ENCODE measurements at regions not wholly inside any gene's neighbourhood (a gene's known extent, or its start where the extent isn't known, plus 50 kb on each side); places are given as distances from the start of the nearest gene placed in this dataset.

DNA sequence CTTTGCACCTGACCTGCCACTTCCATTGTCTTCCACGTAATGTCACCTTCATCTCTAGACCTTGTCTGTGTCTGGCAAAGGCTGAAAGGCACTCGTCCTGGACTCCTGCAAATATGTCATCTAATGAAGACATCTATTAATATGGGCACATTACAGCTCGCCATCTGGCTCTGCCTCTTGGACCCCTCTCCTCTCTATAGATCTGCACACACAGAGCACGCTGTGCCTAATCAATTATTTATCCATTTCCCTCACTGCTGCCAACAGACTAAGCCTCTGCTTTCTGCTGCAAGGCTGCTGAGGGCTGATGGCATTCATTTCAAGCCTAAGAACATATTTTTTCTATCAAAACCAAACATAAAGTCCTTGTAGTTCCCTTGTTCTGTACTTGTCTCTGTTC, 573.0 kb downstream of the TUSC7 start:
- no peak overlapping the region for H2AFZ ChIP-seq
- peaks cover 7% of the 10 kb centered on the region for H3K4me1 ChIP-seq
- TF ChIP-seq, protein P1, sequence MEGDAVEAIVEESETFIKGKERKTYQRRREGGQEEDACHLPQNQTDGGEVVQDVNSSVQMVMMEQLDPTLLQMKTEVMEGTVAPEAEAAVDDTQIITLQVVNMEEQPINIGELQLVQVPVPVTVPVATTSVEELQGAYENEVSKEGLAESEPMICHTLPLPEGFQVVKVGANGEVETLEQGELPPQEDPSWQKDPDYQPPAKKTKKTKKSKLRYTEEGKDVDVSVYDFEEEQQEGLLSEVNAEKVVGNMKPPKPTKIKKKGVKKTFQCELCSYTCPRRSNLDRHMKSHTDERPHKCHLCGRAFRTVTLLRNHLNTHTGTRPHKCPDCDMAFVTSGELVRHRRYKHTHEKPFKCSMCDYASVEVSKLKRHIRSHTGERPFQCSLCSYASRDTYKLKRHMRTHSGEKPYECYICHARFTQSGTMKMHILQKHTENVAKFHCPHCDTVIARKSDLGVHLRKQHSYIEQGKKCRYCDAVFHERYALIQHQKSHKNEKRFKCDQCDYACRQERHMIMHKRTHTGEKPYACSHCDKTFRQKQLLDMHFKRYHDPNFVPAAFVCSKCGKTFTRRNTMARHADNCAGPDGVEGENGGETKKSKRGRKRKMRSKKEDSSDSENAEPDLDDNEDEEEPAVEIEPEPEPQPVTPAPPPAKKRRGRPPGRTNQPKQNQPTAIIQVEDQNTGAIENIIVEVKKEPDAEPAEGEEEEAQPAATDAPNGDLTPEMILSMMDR (IDR thresholded peaks at IDR 0.05), result no peak

DNA sequence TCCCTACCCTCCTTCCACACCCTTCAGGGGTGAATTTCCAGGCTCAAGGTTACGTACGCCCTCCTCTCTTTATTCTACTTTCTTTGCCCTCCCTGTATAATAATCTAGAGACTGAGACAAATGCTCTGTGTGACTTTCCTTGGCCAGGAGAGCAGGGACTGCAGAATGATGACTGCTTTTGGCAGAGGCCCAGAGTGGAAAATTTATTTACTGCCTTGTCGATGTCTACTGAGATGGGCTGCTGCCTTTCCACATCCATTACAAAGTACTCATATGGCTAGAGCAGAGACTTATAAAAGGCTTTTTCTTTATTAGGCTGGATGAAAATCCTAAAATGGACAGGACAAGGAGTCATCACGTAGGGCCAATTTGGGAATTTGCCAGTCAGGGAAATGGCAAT, 576.2 kb downstream of the TUSC7 start:
- H3K9me3 ChIP-seq (ENCODE audit: control insufficient read depth, low read length), result no peaks in the 10 kb centered on the region
- H3K27ac ChIP-seq, result no peak overlapping the region
- TF ChIP-seq, protein P1 (IDR thresholded peaks at IDR 0.05), result no peak
- H3K36me3 ChIP-seq (ENCODE audit: control insufficient read depth, insufficient read depth, low read length), result no peaks in the 10 kb centered on the region
- no peak overlapping the region for H3K4me3 ChIP-seq (ENCODE audit: low read depth, low read length)
- no peaks in the 10 kb centered on the region for H3K27me3 ChIP-seq (ENCODE audit: control insufficient read depth, insufficient read depth, low read length)
- no peak overlapping the region for H3K4me2 ChIP-seq (ENCODE audit: low read length)
- H3K79me2 ChIP-seq, result no peaks in the 10 kb centered on the region
- H3K4me1 ChIP-seq, result no peaks in the 10 kb centered on the region
- H2AFZ ChIP-seq, result no peak overlapping the region
- H3K9ac ChIP-seq, result no peak overlapping the region

More for the DNA sequence above, 573.0 kb downstream of the TUSC7 start:
- no peaks in the 10 kb centered on the region for H3K9me3 ChIP-seq (ENCODE audit: control insufficient read depth, low read length)
- no peak overlapping the region for H3K4me2 ChIP-seq (ENCODE audit: low read length)
- no peaks in the 10 kb centered on the region for H3K27me3 ChIP-seq (ENCODE audit: control insufficient read depth, insufficient read depth, low read length)
- H3K36me3 ChIP-seq (ENCODE audit: control insufficient read depth, insufficient read depth, low read length), result no peaks in the 10 kb centered on the region
- H3K27ac ChIP-seq, result no peak overlapping the region
- H3K9ac ChIP-seq, result no peak overlapping the region
- no peak overlapping the region for H3K4me3 ChIP-seq (ENCODE audit: low read depth, low read length)
- H3K79me2 ChIP-seq, result no peaks in the 10 kb centered on the region

DNA sequence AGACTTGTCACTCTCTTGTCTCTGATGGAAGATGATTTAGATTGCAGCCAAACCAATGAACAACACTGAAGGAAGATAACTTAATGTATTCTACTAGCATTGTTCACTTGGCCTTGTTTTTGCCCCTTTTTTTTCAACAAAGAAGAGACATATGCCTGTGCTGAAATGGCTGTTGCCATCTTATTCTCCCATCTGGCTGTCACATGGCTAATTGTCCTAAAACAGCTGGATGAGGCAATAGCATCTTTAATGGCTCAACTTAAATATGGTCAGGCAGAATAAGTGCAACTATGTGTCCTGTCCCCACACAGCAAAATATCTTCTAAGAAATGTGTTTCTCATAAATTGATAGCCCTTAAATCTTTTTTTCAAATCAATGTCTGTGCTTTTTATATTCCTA, 576.9 kb downstream of the TUSC7 start:
- TF ChIP-seq, protein P1 (IDR thresholded peaks at IDR 0.05), result no peak
- no peak overlapping the region for H3K4me3 ChIP-seq (ENCODE audit: low read depth, low read length)
- no peaks in the 10 kb centered on the region for H3K36me3 ChIP-seq (ENCODE audit: control insufficient read depth, insufficient read depth, low read length)
- no peak overlapping the region for H3K9ac ChIP-seq
- no peaks in the 10 kb centered on the region for H3K9me3 ChIP-seq (ENCODE audit: control insufficient read depth, low read length)
- no peak overlapping the region for H3K4me2 ChIP-seq (ENCODE audit: low read length)
- no peaks in the 10 kb centered on the region for H3K79me2 ChIP-seq
- H3K27ac ChIP-seq, result no peak overlapping the region
- no peaks in the 10 kb centered on the region for H3K4me1 ChIP-seq
- H3K27me3 ChIP-seq (ENCODE audit: control insufficient read depth, insufficient read depth, low read length), result no peaks in the 10 kb centered on the region
- no peak overlapping the region for H2AFZ ChIP-seq

DNA sequence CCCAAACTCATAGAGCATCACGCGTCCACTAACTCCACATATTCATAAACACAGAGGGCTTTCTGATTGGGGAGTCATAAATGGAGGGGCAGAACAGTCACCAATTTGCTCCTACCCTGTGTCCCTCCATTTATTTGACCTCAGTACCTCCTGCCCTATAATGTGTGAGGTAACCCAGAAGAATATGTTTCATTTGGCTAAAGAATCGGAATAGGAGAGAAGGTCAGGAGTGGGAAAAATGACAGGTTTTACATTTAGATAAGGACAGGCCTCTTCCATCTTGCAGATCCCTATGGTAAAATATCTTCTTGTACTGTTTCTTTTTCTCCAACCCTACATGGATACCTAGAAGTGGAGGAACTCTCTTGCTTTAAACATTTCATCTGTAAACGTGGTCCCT, 578.0 kb downstream of the TUSC7 start:
- Histone ChIP-seq H3K27ac (no peak overlapping the region), H3K27me3 (ENCODE audit: control insufficient read depth, insufficient read depth, low read length) (no peaks in the 10 kb centered on the region), H3K4me1 (no peaks in the 10 kb centered on the region), H3K79me2 (no peaks in the 10 kb centered on the region), H3K9me3 (ENCODE audit: control insufficient read depth, low read length) (no peaks in the 10 kb centered on the region), H3K4me2 (ENCODE audit: low read length) (no peak overlapping the region), H2AFZ (no peak overlapping the region), H3K36me3 (ENCODE audit: control insufficient read depth, insufficient read depth, low read length) (no peaks in the 10 kb centered on the region), H3K9ac (no peak overlapping the region), H3K4me3 (ENCODE audit: low read depth, low read length) (no peak overlapping the region)
- TF ChIP-seq, protein P1 (IDR thresholded peaks at IDR 0.05), result no peak

DNA sequence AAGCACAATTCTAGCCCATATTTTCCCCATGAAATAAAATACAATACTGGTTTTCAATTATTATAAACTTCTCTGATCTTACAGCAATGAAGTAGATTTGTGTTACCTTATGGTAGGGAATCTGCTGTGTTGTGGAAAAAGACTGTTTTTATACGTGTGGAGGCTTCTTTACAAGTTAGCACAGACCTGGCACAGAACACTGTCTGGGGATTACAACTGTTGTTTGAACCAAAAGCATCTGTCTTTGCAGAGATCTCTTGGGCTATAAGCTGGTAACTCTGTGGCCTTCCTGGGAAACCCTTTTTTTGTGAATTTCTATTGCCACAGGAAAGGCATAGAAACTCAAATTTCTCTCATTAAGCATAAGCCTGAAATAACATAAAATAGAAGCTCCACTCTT, 581.9 kb downstream of the TUSC7 start:
- no peaks in the 10 kb centered on the region for H3K79me2 ChIP-seq
- H2AFZ ChIP-seq, result no peak overlapping the region
- H3K4me2 ChIP-seq (ENCODE audit: low read length), result no peak overlapping the region
- no peaks in the 10 kb centered on the region for H3K4me1 ChIP-seq
- no peaks in the 10 kb centered on the region for H3K36me3 ChIP-seq (ENCODE audit: control insufficient read depth, insufficient read depth, low read length)
- H3K9me3 ChIP-seq (ENCODE audit: control insufficient read depth, low read length), result no peaks in the 10 kb centered on the region
- TF ChIP-seq, protein P1 (IDR thresholded peaks at IDR 0.05), result no peak
- H3K9ac ChIP-seq, result no peak overlapping the region
- no peaks in the 10 kb centered on the region for H3K27me3 ChIP-seq (ENCODE audit: control insufficient read depth, insufficient read depth, low read length)
- H3K27ac ChIP-seq, result no peak overlapping the region
- no peak overlapping the region for H3K4me3 ChIP-seq (ENCODE audit: low read depth, low read length)

Data from parathyroid adenoma (tissue), 2 donors.